Erythroblast (primary cell): ENCODE measurements at regions not wholly inside any gene's neighbourhood (a gene's known extent, or its start where the extent isn't known, plus 50 kb on each side); places are given as distances from the start of the nearest gene placed in this dataset.
"Not testable (repeated sequence)": the region's sequence is repeated elsewhere in the genome, so short reads cannot be mapped to it uniquely, and the experiment has no call there.

Experiments
- DNase-seq, 2 experiments: peaks; one replicate each; lab custom pipeline; 2025; lab: John Stamatoyannopoulos, UW
- GATA1 ChIP-seq: IDR thresholded peaks from 2 replicates; pipeline ENCODE4 v1.6.1; 2011; ENCODE audit warnings: low read depth, mild to moderate bottlenecking, control low read depth, low read length, moderate library complexity
- POLR2A ChIP-seq: IDR thresholded peaks from 2 replicates; pipeline ENCODE4 v1.6.1; 2011; ENCODE audit warnings: mild to moderate bottlenecking, low read length

- TF ChIP-seq POLR2A: no peak
- TF ChIP-seq GATA1: no peak
Observed at GRCh38 chr6:48670546-48670945, 559.5 kb upstream of the PTCHD4 start.

GRCh38 chr6:48667797-48668196 is 556.8 kb upstream of the PTCHD4 start:
- DNase-seq: no peak
- no peak for TF ChIP-seq GATA1
- TF ChIP-seq POLR2A: no peak

More at GRCh38 chr6:48670546-48670945, 559.5 kb upstream of the PTCHD4 start:
- no peak for DNase-seq

- TF ChIP-seq GATA1 (no peak), POLR2A (no peak)
- no peak for DNase-seq
Observed at GRCh38 chr6:48664826-48665225, 553.8 kb upstream of the PTCHD4 start.

GRCh38 chr6:48658915-48659314 is 547.9 kb upstream of the PTCHD4 start:
- TF ChIP-seq GATA1: no peak
- no peak for TF ChIP-seq POLR2A
- no peak for DNase-seq

GRCh38 chr6:48641544-48641943 is 530.5 kb upstream of the PTCHD4 start:
- no peak for DNase-seq
- TF ChIP-seq GATA1: no peak
- TF ChIP-seq POLR2A: no peak

GRCh38 chr6:48638796-48639195 is 527.8 kb upstream of the PTCHD4 start:
- not testable (repeated sequence) for DNase-seq

DNA sequence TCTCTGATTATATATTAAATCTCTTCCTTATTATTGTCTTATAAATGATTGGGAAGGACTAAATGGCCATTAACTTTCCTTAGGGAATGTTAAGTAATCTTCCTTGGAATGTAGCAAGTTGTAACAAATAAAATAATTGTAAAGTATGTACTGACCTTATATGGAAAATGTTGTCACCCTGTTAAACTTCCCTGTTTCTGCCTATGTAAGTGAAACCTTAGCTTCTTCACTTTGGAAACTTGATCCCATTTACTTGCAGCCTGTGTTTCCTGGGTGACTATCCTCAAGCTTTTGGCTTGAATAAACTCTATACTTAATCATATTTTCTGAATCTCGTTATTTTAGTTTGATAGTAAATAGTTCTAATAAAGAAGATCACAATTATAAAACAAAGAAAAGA is 519.5 kb upstream of the PTCHD4 start:
- no peak for TF ChIP-seq POLR2A
- TF ChIP-seq GATA1: no peak
- no peak for DNase-seq

DNA sequence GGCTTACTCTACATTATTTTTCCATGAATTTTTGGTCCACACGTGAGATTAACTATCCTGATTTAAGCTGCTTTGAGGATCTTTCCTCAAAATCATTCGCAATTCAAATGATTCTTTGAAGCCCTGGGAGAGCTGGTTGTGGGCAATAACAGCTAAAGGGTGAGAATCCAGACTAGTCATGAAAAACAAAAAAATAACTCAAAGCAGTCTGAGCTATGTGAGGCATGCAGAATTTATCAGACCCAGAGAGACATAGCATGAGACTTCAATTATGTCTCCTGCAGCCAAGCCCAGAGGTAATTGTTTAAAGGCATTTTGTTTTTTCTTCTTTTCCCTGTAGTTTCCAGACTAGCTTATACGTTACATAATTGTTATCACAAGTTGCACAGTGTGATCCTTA is 517.3 kb upstream of the PTCHD4 start:
- TF ChIP-seq GATA1: no peak
- TF ChIP-seq POLR2A: no peak
- DNase-seq: no peak

DNA sequence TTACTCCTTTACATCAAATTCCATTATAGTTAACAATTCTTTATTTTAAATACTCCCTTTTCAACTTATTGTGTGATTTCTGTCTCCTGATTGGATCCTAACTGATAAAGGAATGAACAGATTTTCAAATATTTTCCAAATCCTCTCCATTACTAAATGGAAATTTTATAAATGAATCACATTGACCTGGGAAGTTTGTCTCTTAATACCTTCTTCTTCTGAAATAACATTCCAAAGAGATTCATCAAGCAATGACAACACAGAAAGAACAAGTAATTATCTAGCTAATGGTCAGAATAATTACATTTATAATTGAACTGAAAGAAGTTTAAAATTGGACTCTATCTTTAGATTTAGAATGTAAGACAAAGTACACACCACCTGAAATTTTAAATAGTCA is 515.4 kb upstream of the PTCHD4 start:
- no peak for DNase-seq

GRCh38 chr6:48624631-48625030 is 513.6 kb upstream of the PTCHD4 start:
- DNase-seq: no peak
- TF ChIP-seq POLR2A (no peak), GATA1 (no peak)

More for the DNA sequence above, 515.4 kb upstream of the PTCHD4 start:
- TF ChIP-seq GATA1 (no peak), POLR2A (no peak)

GRCh38 chr6:48619771-48620170 is 508.8 kb upstream of the PTCHD4 start:
- TF ChIP-seq POLR2A (no peak), GATA1 (no peak)
- DNase-seq: no peak

- no peak for DNase-seq
- TF ChIP-seq POLR2A (no peak), GATA1 (no peak)
Observed at GRCh38 chr6:48615041-48615440, 504.0 kb upstream of the PTCHD4 start.

DNA sequence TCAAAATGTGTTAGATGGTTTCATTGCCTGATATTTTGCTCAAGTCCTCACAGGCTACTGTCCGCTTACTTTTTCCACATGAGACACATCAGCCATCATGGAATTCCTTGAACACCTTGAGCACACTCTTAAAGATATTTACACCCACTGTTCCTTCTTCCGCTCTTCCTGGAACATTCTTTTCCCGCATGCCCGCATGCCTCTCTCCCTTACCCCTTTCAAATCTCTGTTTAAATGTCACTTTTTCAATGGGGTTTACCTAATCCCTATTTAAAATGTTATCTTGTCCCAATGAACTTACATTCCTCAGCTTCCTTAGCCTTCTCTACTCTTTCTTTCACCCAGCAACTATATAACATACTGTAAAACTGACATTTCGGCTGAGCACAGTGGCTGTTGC is 503.3 kb upstream of the PTCHD4 start:
- TF ChIP-seq POLR2A (no peak), GATA1 (no peak)
- no peak for DNase-seq

- TF ChIP-seq POLR2A: no peak
- TF ChIP-seq GATA1: no peak
- DNase-seq: no peak
Observed at GRCh38 chr6:48613231-48613949, 502.4 kb upstream of the PTCHD4 start.

GRCh38 chr6:48611332-48611731 is 500.3 kb upstream of the PTCHD4 start:
- DNase-seq: no peak
- TF ChIP-seq POLR2A (no peak), GATA1 (no peak)

DNA sequence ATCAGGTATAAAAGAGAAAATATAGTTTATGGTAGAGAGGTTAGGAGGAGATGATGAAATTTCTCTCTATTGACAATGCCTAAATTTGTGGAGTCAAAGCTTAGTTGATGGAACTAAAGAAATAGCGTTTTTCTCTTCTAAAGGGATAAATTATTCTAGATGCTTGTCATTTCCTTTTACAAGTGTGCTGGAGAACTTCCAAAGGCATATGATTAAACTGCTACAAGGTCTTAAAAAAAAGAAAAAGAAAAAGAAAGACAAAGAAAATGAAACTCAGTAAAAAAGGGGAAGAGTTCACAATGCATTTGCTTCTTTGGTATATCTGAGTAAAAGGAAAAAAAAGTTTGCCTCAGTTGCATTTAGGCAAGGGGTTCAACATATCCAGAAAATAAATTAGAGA is 499.8 kb upstream of the PTCHD4 start:
- DNase-seq: no peak
- no peak for TF ChIP-seq POLR2A
- no peak for TF ChIP-seq GATA1
